HAP-1 (cell line): ENCODE measurements at regions not wholly inside any gene's neighbourhood (a gene's known extent, or its start where the extent isn't known, plus 50 kb on each side); places are given as distances from the start of the nearest gene placed in this dataset.

Experiments used
- DNase-seq, 2 experiments: peaks; one replicate each; pipeline ENCODE4 v3.0.0-alpha.2; 2016 to 2020; ENCODE audit warnings: low spot score in 2 of 2
- H3K27me3 ChIP-seq: fragments of 250-450 bp; sonication (Bioruptor Pico); 2 replicates; pipeline ENCODE4 v1.5.1; 2020; ENCODE audit warnings: low read depth, mild to moderate bottlenecking, moderate library complexity
- H3K36me3 ChIP-seq: fragments of 250-450 bp; sonication (Bioruptor Pico); replicated peaks from 2 replicates; pipeline ENCODE4 v1.5.1; 2020; ENCODE audit warnings: mild to moderate bottlenecking
- H3K4me1 ChIP-seq: fragments of 250-450 bp; sonication (Bioruptor Pico); 2 replicates; pipeline ENCODE4 v1.5.1; 2020; ENCODE audit warnings: mild to moderate bottlenecking
- H3K4me3 ChIP-seq: fragments of 250-450 bp; sonication (Bioruptor Pico); 2 replicates; pipeline ENCODE4 v1.5.1; 2020; ENCODE audit warnings: mild to moderate bottlenecking, moderate library complexity
- H3K9me3 ChIP-seq: fragments of 250-450 bp; sonication (Bioruptor Pico); 2 replicates; pipeline ENCODE4 v1.5.1; 2020; ENCODE audit warnings: mild to moderate bottlenecking, moderate library complexity
- in situ Hi-C: fragments of 300-500 bp; cut with MboI; formaldehyde crosslinking; loops from 3 replicates; pipeline ENCODE4 v1.14.3; 2020; ENCODE audit warnings: low sequenced_read_pairs, inconsistent platforms, mixed read lengths

DNA sequence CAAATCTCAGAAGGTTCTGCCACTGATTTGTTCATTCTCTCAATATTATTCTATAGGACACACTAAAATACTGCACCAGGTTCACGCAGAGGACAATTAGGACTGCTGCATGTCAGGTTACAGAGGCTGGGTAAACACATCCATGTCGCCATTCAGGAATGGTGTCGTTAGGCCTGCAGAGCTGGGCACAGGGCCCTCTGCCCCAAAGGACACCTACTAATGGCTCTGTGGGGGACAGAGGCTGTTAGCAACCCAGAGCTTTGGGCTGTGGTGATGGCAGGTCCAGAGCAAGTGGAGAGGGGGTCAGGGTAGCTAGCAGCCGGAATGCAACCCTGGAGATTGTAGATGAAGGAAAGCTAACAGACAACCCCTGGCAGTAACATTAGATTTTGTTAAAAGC, 115.9 kb downstream of the TTC32 start:
- no peak for DNase-seq
- no peaks in the 10 kb centered on the region for H3K27me3 ChIP-seq
- H3K36me3 ChIP-seq: no peaks in the 10 kb centered on the region
- H3K9me3 ChIP-seq: no peaks in the 10 kb centered on the region
- no peak overlapping the region for H3K4me3 ChIP-seq
- in situ Hi-C loops: no loop called here
- H3K4me1 ChIP-seq: no peaks in the 10 kb centered on the region

DNA sequence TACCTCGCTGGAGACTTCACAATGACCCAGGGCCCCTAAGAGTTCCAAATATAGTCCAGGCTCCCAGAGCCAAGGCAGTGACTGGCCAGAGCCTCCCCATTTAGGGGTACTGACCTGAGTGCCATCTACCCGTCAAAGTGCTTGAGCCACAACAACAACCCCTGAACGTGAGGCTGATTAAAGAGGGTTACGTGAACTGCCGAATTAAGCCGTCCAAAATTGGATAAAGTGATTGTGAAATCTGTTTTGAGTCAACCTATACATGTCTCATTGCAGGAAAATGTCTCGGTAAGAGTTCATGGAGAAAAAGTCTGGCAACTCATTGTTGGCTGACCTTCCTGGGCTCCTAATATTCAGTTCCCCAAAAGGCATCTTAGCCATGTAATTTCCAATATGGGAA, 116.3 kb downstream of the TTC32 start:
- in situ Hi-C loops: no loop called here
- no peaks in the 10 kb centered on the region for H3K27me3 ChIP-seq

DNA sequence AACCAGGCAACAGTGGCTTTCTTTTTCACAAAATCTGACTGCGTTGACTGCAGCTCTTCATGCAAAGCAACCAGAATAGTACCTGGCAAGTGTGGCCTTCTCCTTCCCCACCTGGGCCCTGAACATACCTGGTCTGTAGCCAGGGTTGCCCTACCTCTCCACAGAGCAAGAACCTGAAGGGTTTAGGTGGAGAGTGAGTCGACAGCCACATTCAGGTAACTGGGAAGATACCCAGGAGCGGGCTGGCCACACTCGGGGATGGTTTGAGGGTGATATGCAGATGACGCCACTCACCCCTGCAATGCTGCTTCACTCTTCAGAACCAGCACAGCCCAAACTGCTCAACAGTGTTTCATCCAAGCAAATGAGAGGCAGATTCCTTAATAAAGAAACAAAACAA, 117.3 kb downstream of the TTC32 start:
- Histone ChIP-seq H3K36me3 (no peaks in the 10 kb centered on the region), H3K4me3 (no peak overlapping the region), H3K4me1 (no peaks in the 10 kb centered on the region), H3K9me3 (no peaks in the 10 kb centered on the region), H3K27me3 (no peaks in the 10 kb centered on the region)
- DNase-seq: no peak
- in situ Hi-C loops: no loop called here

More for the DNA sequence above, 116.3 kb downstream of the TTC32 start:
- no peaks in the 10 kb centered on the region for H3K4me1 ChIP-seq
- H3K36me3 ChIP-seq: no peaks in the 10 kb centered on the region
- no peaks in the 10 kb centered on the region for H3K9me3 ChIP-seq
- no peak for DNase-seq
- H3K4me3 ChIP-seq: no peak overlapping the region

DNA sequence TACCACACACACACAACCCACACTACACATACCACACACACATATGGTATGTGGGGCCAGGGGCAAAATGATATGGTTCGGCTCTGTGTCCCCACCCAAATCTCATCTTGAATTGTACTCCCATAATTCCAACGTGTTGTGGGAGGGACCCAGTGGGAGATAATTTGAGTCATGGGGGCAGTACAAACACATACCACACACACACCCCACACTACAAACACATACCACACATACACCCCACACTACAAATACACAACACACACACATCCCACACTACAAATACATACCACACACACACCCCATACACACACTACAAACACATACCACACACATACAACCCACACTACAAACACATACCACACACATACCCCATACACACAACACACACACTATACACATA, 117.8 kb downstream of the TTC32 start:
- no peaks in the 10 kb centered on the region for H3K27me3 ChIP-seq
- H3K4me1 ChIP-seq: no peaks in the 10 kb centered on the region
- no peak for DNase-seq
- H3K36me3 ChIP-seq: no peaks in the 10 kb centered on the region
- in situ Hi-C loops: no loop called here
- H3K4me3 ChIP-seq: no peak overlapping the region
- H3K9me3 ChIP-seq: no peaks in the 10 kb centered on the region

DNA sequence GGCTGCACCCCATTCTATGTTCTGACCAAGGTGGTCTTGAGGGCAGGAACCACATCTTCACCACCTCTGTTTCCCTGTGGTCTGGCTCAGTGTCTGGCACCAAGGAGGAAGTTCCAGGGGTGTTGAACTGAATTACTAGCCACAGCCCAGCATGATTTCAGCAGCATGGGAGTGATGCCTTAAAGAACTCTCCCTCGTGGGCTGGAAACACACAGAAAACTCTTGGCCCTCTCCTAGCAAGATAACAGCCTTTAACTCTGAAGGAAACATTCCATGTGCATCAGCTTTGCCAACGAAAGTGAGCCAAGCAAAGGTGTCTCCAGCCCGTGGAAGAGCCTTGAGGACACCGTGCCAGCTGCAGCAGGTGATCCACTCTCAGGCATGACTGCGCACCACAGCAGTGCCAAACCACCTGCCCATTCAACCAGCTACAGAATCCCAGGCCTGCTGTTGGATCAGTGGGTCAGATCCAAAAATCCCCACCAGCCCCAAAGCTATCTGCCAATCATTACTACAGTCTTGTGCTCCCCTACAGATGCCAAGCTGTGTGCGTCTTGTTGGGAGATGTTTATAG, 124.8 kb downstream of the TTC32 start:
- no peak overlapping the region for H3K4me3 ChIP-seq
- H3K36me3 ChIP-seq: no peaks in the 10 kb centered on the region
- no peaks in the 10 kb centered on the region for H3K27me3 ChIP-seq
- H3K4me1 ChIP-seq: no peaks in the 10 kb centered on the region; the same call in 1 of the 2 replicates
- DNase-seq: no peak
- no peaks in the 10 kb centered on the region for H3K9me3 ChIP-seq
- in situ Hi-C loops: no loop called here

- H3K9me3 ChIP-seq: no peaks in the 10 kb centered on the region
- no peak for DNase-seq
- H3K4me3 ChIP-seq: no peak overlapping the region
- no peaks in the 10 kb centered on the region; the same call in 1 of the 2 replicates for H3K4me1 ChIP-seq
- in situ Hi-C loops: no loop called here
- no peaks in the 10 kb centered on the region for H3K27me3 ChIP-seq
- no peaks in the 10 kb centered on the region for H3K36me3 ChIP-seq
These were observed 125.9 kb downstream of the TTC32 start for GRCh38 chr2:19775838-19776237.

GRCh38 chr2:19775315-19775714, 126.5 kb downstream of the TTC32 start:
- no peak for DNase-seq
- no peak overlapping the region for H3K4me3 ChIP-seq
- no peaks in the 10 kb centered on the region for H3K9me3 ChIP-seq
- no peaks in the 10 kb centered on the region for H3K36me3 ChIP-seq
- no peaks in the 10 kb centered on the region; the same call in 1 of the 2 replicates for H3K4me1 ChIP-seq
- in situ Hi-C loops: no loop called here
- H3K27me3 ChIP-seq: no peaks in the 10 kb centered on the region

GRCh38 chr2:19774805-19775176, 127.0 kb downstream of the TTC32 start:
- peak in 1 of 2 experiments; percentile 26 for DNase-seq
- Histone ChIP-seq H3K4me1 (no peaks in the 10 kb centered on the region; the same call in 1 of the 2 replicates), H3K27me3 (no peaks in the 10 kb centered on the region), H3K36me3 (no peaks in the 10 kb centered on the region), H3K9me3 (no peaks in the 10 kb centered on the region), H3K4me3 (no peak overlapping the region)
- in situ Hi-C loops: no loop called here

DNA sequence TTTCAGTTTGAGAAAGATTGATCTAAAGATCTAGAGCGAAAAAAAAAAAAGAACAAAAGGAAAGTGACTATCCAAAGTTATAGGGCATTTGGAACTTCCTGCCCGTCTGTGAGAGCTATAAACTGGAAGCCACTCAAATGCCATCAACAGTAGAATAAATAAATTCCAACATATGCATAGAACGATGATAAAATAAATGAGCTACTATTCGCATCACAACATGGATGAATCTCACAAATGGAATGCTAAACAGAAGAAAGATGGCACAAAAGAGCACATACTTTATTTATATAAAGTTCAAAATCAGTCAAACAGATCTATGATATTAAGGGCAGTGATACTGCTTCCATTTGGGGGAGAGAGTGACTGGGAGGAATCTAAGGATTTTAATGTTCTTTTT, 128.8 kb downstream of the TTC32 start:
- in situ Hi-C loops: no loop called here
- no peak for DNase-seq
- Histone ChIP-seq H3K4me3 (no peak overlapping the region), H3K36me3 (no peaks in the 10 kb centered on the region), H3K27me3 (no peaks in the 10 kb centered on the region), H3K4me1 (peaks cover 3% of the 10 kb centered on the region; the same call in 1 of the 2 replicates), H3K9me3 (no peaks in the 10 kb centered on the region)

DNA sequence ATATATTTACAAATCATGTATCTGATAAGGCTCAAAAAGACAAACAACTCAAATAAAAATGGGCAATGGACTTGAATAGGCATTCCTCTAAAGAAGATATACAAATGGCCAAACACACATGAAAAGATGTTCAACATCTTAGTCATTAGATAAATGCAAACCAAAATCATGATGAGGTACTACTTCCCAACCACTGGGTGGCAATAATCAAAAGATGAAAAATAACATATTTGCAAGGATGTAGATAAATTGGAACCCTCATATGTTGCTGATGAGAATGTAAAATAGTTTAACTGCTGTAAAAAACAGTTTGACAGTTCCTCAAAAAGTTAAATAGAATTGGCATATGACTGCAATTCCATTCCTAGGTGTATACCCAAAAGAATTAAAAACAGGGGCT, 132.3 kb downstream of the TTC32 start:
- Histone ChIP-seq H3K4me1 (peaks cover 6% of the 10 kb centered on the region; the same call in 1 of the 2 replicates), H3K4me3 (no peak overlapping the region), H3K27me3 (no peaks in the 10 kb centered on the region), H3K36me3 (no peaks in the 10 kb centered on the region), H3K9me3 (no peaks in the 10 kb centered on the region)
- DNase-seq: no peak
- in situ Hi-C loops: no loop called here

DNA sequence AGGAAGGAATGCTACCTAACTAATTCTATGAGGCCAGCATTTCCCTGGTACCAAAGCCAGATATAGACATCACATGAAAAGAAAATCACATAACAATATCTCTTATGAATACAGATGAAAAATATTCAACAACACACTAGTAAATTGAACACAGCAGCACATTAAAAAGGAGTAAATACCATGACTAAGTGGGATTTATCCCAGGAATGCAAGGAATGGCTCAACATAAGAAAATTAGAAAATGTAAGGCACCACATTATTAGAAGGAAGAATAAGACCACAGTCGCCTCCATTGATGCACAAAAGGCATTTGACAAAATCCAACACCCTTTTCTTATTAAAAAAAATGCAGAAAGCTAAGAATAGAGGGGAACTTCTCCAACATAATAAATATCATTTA, 133.9 kb downstream of the TTC32 start:
- DNase-seq: peak in 1 of 2 experiments; percentile 41
- Histone ChIP-seq H3K27me3 (no peaks in the 10 kb centered on the region), H3K4me1 (peaks cover 6% of the 10 kb centered on the region; the same call in 1 of the 2 replicates), H3K36me3 (no peaks in the 10 kb centered on the region), H3K9me3 (no peaks in the 10 kb centered on the region), H3K4me3 (no peak overlapping the region)
- in situ Hi-C loops: no loop called here

DNA sequence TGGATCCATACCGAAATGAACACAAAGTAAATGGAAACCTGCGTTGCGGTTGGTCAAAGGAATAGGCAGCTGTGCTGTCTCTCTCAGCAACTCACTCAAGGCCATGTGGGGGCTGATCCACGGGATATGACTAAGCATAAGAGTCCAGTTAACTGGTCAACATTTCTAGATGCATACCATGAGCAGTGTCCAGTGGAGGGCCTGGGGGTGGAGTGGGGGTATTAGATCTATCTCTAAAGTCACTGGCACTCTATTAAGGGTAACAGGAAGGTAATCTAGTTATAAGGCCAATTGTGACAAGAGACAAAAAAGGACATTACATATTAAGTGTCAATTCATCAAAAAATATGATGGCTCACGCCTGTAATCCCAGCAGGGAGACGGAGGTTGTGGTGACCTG, 136.8 kb downstream of the TTC32 start:
- Histone ChIP-seq H3K36me3 (no peaks in the 10 kb centered on the region), H3K9me3 (no peaks in the 10 kb centered on the region), H3K4me1 (peaks cover 6% of the 10 kb centered on the region; the same call in 1 of the 2 replicates), H3K4me3 (no peak overlapping the region), H3K27me3 (no peaks in the 10 kb centered on the region)
- in situ Hi-C loops: no loop called here
- DNase-seq: no peak

DNA sequence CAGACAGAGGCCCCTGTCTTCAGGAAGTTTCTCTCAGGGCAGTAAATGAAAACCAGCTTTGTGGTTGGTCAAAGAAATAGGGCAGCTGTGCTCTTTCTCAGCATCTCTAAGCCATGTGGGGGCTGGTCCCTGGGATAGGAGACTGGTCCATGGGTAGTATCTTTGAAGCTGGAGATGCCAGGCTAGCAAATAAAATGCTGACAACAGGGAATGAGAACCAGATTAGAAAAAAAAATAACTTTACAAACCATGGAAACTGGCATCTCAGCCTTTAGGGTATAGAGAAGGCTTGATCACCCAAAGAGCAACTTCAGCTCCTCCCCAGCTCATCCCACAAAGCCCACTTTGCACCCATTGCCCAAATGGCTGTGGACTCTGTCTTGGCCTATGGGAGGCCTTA, 138.1 kb downstream of the TTC32 start:
- H3K4me3 ChIP-seq: no peak overlapping the region
- H3K9me3 ChIP-seq: no peaks in the 10 kb centered on the region
- no peak for DNase-seq
- H3K36me3 ChIP-seq: no peaks in the 10 kb centered on the region
- H3K27me3 ChIP-seq: no peaks in the 10 kb centered on the region
- peaks cover 6% of the 10 kb centered on the region; the same call in 1 of the 2 replicates for H3K4me1 ChIP-seq
- in situ Hi-C loops: no loop called here

DNA sequence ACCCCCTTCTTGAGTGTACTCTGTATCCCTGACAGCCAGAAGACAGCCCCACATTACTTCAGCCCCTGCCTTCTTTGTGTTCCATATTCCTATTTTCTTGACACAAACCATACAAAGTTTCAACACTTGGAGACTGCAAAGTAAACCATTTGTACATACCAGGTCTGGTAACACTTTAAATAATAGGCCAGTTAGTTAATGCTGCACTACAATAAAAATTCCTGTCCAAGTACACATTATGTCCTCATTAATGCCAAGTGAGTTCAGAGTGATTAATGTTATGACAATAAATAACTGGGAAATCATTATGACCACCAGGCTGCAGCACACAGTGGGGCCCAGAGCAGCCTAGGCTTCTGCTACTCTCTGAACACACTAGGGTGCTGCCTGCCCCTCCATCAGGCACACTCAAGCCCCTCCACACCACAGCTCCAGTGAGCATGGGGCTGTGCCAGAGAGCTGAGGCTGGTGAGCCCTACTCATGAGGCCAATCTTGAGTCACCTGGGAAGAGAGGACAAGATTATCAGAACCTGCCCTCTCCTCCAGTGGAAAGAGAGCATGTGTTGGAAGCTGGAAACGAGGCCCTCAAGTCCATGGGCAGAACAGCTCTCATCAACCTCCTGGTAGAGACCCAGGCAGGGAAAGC, 138.7 kb downstream of the TTC32 start:
- in situ Hi-C loops: no loop called here
- H3K27me3 ChIP-seq: no peaks in the 10 kb centered on the region
- H3K4me3 ChIP-seq: no peak overlapping the region
- no peak for DNase-seq
- H3K9me3 ChIP-seq: no peaks in the 10 kb centered on the region
- H3K36me3 ChIP-seq: no peaks in the 10 kb centered on the region
- peaks cover 2% of the 10 kb centered on the region; the same call in 1 of the 2 replicates for H3K4me1 ChIP-seq
